GM23338 (cell line): ENCODE measurements at regions not wholly inside any gene's neighbourhood (a gene's known extent, or its start where the extent isn't known, plus 50 kb on each side); places are given as distances from the start of the nearest gene placed in this dataset.

Source experiments
- ATAC-seq: fragments of 200-7000 bp; cut with Tn5 transposase; 3 replicates; pipeline ENCODE4 v1.9.1; 2020
- DNase-seq: peaks from one replicate; pipeline ENCODE4 v3.0.0-alpha.2; 2015; ENCODE audit warnings: low spot score
- H2AFZ ChIP-seq: fragments of 200-600 bp; sonication (generic); 2 replicates; pipeline ENCODE4 v1.8.0; 2016; ENCODE audit warnings: antibody characterized with exemption, mild to moderate bottlenecking, moderate library complexity
- H3F3A ChIP-seq: fragments of 200-600 bp; sonication (generic); replicated peaks from 2 replicates; pipeline ENCODE4 v1.8.0; 2017; ENCODE audit warnings: antibody characterized with exemption, mixed run types, low read depth
- H3K27ac ChIP-seq: fragments of 200-600 bp; sonication (generic); 2 replicates; pipeline ENCODE4 v1.6.1; 2016; ENCODE audit warnings: low read depth
- H3K27me3 ChIP-seq: fragments of 200-600 bp; sonication (generic); 2 replicates; pipeline ENCODE4 v1.8.0; 2016; ENCODE audit warnings: mild to moderate bottlenecking, mixed run types, moderate library complexity; ENCODE audit not compliant: insufficient read depth
- H3K36me3 ChIP-seq: fragments of 200-600 bp; sonication (generic); 2 replicates; pipeline ENCODE4 v1.8.0; 2016; ENCODE audit warnings: mild to moderate bottlenecking; ENCODE audit not compliant: insufficient read depth
- H3K4me1 ChIP-seq: fragments of 200-600 bp; sonication (generic); 2 replicates; pipeline ENCODE4 v1.8.0; 2016; ENCODE audit warnings: mild to moderate bottlenecking, moderate library complexity; ENCODE audit not compliant: insufficient read depth
- H3K4me2 ChIP-seq: fragments of 200-600 bp; sonication (generic); 2 replicates; pipeline ENCODE4 v1.7.1; 2017; ENCODE audit warnings: mixed run types
- H3K4me3 ChIP-seq: fragments of 200-600 bp; sonication (generic); 2 replicates; pipeline ENCODE4 v1.6.1; 2016; ENCODE audit warnings: mixed run types
- H3K79me2 ChIP-seq: fragments of 200-600 bp; sonication (generic); replicated peaks from 2 replicates; pipeline ENCODE4 v1.8.0; 2017; ENCODE audit warnings: mild to moderate bottlenecking; ENCODE audit not compliant: insufficient read depth
- H3K9me2 ChIP-seq: fragments of 200-600 bp; sonication (generic); 2 replicates; pipeline ENCODE4 v1.8.0; 2017; ENCODE audit not compliant: insufficient read depth
- H4K20me1 ChIP-seq: fragments of 200-600 bp; sonication (generic); replicated peaks from 2 replicates; pipeline ENCODE4 v1.8.0; 2017; ENCODE audit warnings: mild to moderate bottlenecking; ENCODE audit not compliant: insufficient read depth
- H3K27ac Mint-ChIP-seq: 2 replicates; pipeline ENCODE4 v1.8.0; 2020; ENCODE audit warnings: inconsistent platforms, mild to moderate bottlenecking, moderate library complexity, mixed read lengths
- H3K27me3 Mint-ChIP-seq: 3 replicates; pipeline ENCODE4 v1.8.0; 2022; ENCODE audit warnings: low read depth, mild to moderate bottlenecking, moderate library complexity, mixed read lengths, inconsistent platforms; ENCODE audit not compliant: insufficient read depth, poor library complexity
- H3K36me3 Mint-ChIP-seq: 3 replicates; pipeline ENCODE4 v1.8.0; 2021; ENCODE audit warnings: low read depth, mild to moderate bottlenecking, inconsistent platforms, moderate library complexity, mixed read lengths
- H3K4me1 Mint-ChIP-seq: 3 replicates; pipeline ENCODE4 v1.8.0; 2020; ENCODE audit warnings: mild to moderate bottlenecking, inconsistent platforms, mixed read lengths
- H3K4me3 Mint-ChIP-seq: 3 replicates; pipeline ENCODE4 v1.8.0; 2021; ENCODE audit warnings: moderate library complexity, mild to moderate bottlenecking, inconsistent platforms, mixed read lengths
- H3K9me3 Mint-ChIP-seq: 3 replicates; pipeline ENCODE4 v1.8.0; 2020; ENCODE audit warnings: moderate library complexity, mild to moderate bottlenecking, inconsistent platforms, mixed read lengths
- CREB1 ChIP-seq: fragments of 250-450 bp; sonication (Bioruptor Pico); IDR thresholded peaks from 2 replicates; pipeline ENCODE4 v1.5.0; 2020; ENCODE audit warnings: low read depth, mild to moderate bottlenecking, moderate library complexity
- ETS1 ChIP-seq: IDR thresholded peaks from 2 replicates; pipeline ENCODE4 v1.6.1; 2016; ENCODE audit warnings: antibody characterized with exemption
- EZH2 ChIP-seq: fragments of 200-600 bp; sonication (generic); IDR thresholded peaks from one replicate; pipeline ENCODE4 v1.8.0; 2017; ENCODE audit warnings: antibody characterized with exemption, mild to moderate bottlenecking, low read depth; ENCODE audit not compliant: unreplicated experiment
- EZH2phosphoT487 ChIP-seq: fragments of 200-600 bp; sonication (generic); IDR thresholded peaks from one replicate; pipeline ENCODE4 v1.8.1; 2018; ENCODE audit warnings: antibody characterized with exemption; ENCODE audit not compliant: unreplicated experiment
- NANOG ChIP-seq: IDR thresholded peaks from 2 replicates; pipeline ENCODE4 v1.6.1; 2016; ENCODE audit warnings: antibody characterized with exemption, borderline replicate concordance
- POLR2AphosphoS5 ChIP-seq: IDR thresholded peaks from 2 replicates; pipeline ENCODE4 v1.6.1; 2016; ENCODE audit warnings: antibody characterized with exemption, low read depth
- REST ChIP-seq: IDR thresholded peaks from one replicate; pipeline ENCODE4 v1.6.1; 2018; ENCODE audit warnings: antibody characterized with exemption; ENCODE audit not compliant: unreplicated experiment
- STAT1 ChIP-seq: IDR thresholded peaks from one replicate; pipeline ENCODE4 v1.6.1; 2016; ENCODE audit warnings: antibody characterized with exemption; ENCODE audit not compliant: unreplicated experiment
- ZNF114 ChIP-seq: fragments of 250-450 bp; sonication (Bioruptor Pico); IDR thresholded peaks from 2 replicates; pipeline ENCODE4 v1.5.0; 2020; ENCODE audit warnings: mild to moderate bottlenecking, moderate library complexity
- ZNF331 ChIP-seq: fragments of 250-450 bp; sonication (Bioruptor Pico); IDR thresholded peaks from 2 replicates; pipeline ENCODE4 v1.5.0; 2020; ENCODE audit warnings: low read depth, mild to moderate bottlenecking, moderate library complexity
- ZNF462 ChIP-seq: fragments of 250-450 bp; sonication (Bioruptor Pico); IDR thresholded peaks from 2 replicates; pipeline ENCODE4 v1.5.0; 2020; ENCODE audit warnings: mild to moderate bottlenecking, moderate library complexity
- TF ChIP-seq, protein P1 (sequence below), 2 experiments: fragments of 200-600 bp in 1 of 2; sonication (generic) in 1 of 2; conservative IDR thresholded peaks; 2 replicates each; pipeline versions ENCODE4 v1.5.1 to v1.6.1; 2016 to 2017; ENCODE audit warnings: antibody characterized with exemption in 2 of 2, low read depth in 2 of 2, mild to moderate bottlenecking in 2 of 2, moderate library complexity in 1 of 2

- TF ChIP-seq ZNF462 (CRISPR knock-in tag), result no peak
Observed at GRCh38 chr5:67651180-67651579, 454.6 kb upstream of the CD180 start (continued).

- no peak overlapping the region for H3K27ac Mint-ChIP-seq
- ATAC-seq (no peak), DNase-seq (no peak)
- no peak overlapping the region for H3K4me3 Mint-ChIP-seq
- Histone ChIP-seq H3F3A (no peaks in the 10 kb centered on the region), H3K4me3 (no peak overlapping the region), H3K9me2 (no peaks in the 10 kb centered on the region), H4K20me1 (no peaks in the 10 kb centered on the region), H3K4me2 (no peak overlapping the region), H2AFZ (no peak overlapping the region), H3K4me1 (0 out of 2 replicates have a peak, but pooled peaks cover 3% of the 10 kb centered on the region), H3K27ac (no peak overlapping the region), H3K79me2 (no peaks in the 10 kb centered on the region), H3K27me3 (no peaks in the 10 kb centered on the region), H3K36me3 (no peaks in the 10 kb centered on the region)
- no peaks in the 10 kb centered on the region for H3K27me3 Mint-ChIP-seq
- 0 out of 3 replicates have a peak, but pooled peaks cover 8% of the 10 kb centered on the region for H3K36me3 Mint-ChIP-seq
- peaks cover 7% of the 10 kb centered on the region; the same call in 1 of the 3 replicates for H3K9me3 Mint-ChIP-seq
- peaks cover 9% of the 10 kb centered on the region; the same call in 2 of the 3 replicates for H3K4me1 Mint-ChIP-seq
- no peak for TF ChIP-seq EZH2
- no peak for TF ChIP-seq REST
- no peak for TF ChIP-seq EZH2phosphoT487
- no peak for TF ChIP-seq ZNF114 (CRISPR knock-in tag)
- no peak for TF ChIP-seq ZNF331 (CRISPR knock-in tag)
- TF ChIP-seq POLR2AphosphoS5, result no peak
- no peak for TF ChIP-seq CREB1 (CRISPR knock-in tag)
- TF ChIP-seq, protein P1, sequence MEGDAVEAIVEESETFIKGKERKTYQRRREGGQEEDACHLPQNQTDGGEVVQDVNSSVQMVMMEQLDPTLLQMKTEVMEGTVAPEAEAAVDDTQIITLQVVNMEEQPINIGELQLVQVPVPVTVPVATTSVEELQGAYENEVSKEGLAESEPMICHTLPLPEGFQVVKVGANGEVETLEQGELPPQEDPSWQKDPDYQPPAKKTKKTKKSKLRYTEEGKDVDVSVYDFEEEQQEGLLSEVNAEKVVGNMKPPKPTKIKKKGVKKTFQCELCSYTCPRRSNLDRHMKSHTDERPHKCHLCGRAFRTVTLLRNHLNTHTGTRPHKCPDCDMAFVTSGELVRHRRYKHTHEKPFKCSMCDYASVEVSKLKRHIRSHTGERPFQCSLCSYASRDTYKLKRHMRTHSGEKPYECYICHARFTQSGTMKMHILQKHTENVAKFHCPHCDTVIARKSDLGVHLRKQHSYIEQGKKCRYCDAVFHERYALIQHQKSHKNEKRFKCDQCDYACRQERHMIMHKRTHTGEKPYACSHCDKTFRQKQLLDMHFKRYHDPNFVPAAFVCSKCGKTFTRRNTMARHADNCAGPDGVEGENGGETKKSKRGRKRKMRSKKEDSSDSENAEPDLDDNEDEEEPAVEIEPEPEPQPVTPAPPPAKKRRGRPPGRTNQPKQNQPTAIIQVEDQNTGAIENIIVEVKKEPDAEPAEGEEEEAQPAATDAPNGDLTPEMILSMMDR (conservative IDR thresholded peaks at IDR 0.05; ENCODE audit: low read depth in 2 of 2), result no peak
- TF ChIP-seq STAT1, result no peak
- no peak for TF ChIP-seq NANOG
- TF ChIP-seq ETS1, result no peak
Observed at GRCh38 chr5:67648201-67648671, 451.6 kb upstream of the CD180 start.
